SH-SY5Y (cell line): ENCODE measurements at regions not wholly inside any gene's neighbourhood (a gene's known extent, or its start where the extent isn't known, plus 50 kb on each side); places are given as distances from the start of the nearest gene placed in this dataset.

Source experiments
- GATA2 ChIP-seq: IDR thresholded peaks from 2 replicates; pipeline ENCODE4 v1.6.1; 2011; ENCODE audit warnings: mild to moderate bottlenecking, low read depth, low read length
- GATA3 ChIP-seq: IDR thresholded peaks from 2 replicates; pipeline ENCODE4 v1.6.1; 2011; ENCODE audit warnings: low read depth, mild to moderate bottlenecking, low read length, moderate library complexity

DNA sequence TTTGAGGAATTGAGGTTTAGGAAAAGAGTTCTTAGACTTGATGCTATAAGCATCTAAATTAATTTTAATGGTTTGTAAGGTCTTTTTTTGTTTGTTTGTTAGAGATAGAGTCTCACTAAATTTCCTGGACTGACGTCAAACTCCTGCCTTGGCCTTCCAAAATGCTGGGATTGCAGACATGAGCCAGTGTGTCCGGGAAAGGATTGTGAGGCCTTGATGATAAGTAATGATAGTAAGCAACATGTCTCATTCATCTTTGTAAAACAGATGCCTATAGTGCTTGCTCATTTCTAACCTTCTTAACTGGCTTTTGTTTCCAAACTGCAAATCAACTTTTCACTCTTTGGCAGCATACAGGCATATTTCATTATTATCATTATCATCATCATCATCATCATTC, 176.0 kb upstream of the KCND2 start:
- no peak for TF ChIP-seq GATA3
- no peak for TF ChIP-seq GATA2
